ENCODE measurements at regions not wholly inside any gene's neighbourhood (a gene's known extent, or its start where the extent isn't known, plus 50 kb on each side); places are given as distances from the start of the nearest gene placed in this dataset.

DNA sequence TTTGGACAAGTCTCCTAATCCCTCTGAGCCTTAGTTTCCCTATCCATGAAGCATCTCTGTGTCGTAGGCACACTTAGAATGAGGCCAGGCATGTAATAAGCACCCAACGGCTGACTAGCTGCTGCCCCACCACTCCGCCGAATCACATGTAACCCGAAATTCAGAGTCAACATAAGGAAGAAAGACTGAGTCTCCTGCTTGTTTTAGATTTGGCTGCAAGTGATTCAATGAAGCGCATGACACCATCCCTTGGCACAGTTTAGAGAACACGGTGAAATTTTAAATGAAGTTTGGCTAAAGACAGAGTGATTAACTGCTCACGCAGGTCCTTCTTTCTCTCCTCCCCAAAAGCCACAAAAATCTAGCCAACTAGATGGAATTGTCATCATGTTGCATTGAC, 279.2 kb downstream of the TLE3 start:
- TF ChIP-seq, protein P1, sequence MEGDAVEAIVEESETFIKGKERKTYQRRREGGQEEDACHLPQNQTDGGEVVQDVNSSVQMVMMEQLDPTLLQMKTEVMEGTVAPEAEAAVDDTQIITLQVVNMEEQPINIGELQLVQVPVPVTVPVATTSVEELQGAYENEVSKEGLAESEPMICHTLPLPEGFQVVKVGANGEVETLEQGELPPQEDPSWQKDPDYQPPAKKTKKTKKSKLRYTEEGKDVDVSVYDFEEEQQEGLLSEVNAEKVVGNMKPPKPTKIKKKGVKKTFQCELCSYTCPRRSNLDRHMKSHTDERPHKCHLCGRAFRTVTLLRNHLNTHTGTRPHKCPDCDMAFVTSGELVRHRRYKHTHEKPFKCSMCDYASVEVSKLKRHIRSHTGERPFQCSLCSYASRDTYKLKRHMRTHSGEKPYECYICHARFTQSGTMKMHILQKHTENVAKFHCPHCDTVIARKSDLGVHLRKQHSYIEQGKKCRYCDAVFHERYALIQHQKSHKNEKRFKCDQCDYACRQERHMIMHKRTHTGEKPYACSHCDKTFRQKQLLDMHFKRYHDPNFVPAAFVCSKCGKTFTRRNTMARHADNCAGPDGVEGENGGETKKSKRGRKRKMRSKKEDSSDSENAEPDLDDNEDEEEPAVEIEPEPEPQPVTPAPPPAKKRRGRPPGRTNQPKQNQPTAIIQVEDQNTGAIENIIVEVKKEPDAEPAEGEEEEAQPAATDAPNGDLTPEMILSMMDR (IDR thresholded peaks at IDR 0.05; ENCODE audit: low read length): no peak
- no peak for TF ChIP-seq EZH2 (optimal IDR thresholded peaks at IDR 0.05; ENCODE audit: low read depth, low read length)
- no peak for TF ChIP-seq EZH2phosphoT487 (IDR thresholded peaks at IDR 0.05; ENCODE audit: low read length)

Measured in MM.1S (cell line).